NOMO-1 (cell line): ENCODE measurements at regions not wholly inside any gene's neighbourhood (a gene's known extent, or its start where the extent isn't known, plus 50 kb on each side); places are given as distances from the start of the nearest gene placed in this dataset.
"Not testable (repeated sequence)": the region's sequence is repeated elsewhere in the genome, so short reads cannot be mapped to it uniquely, and the experiment has no call there.

ENCODE experiments used
- DNase-seq, 2 experiments: peaks; one replicate each; lab custom pipeline; 2025; ENCODE audit not compliant: unreplicated experiment in 2 of 2; lab: John Stamatoyannopoulos, UW

DNA sequence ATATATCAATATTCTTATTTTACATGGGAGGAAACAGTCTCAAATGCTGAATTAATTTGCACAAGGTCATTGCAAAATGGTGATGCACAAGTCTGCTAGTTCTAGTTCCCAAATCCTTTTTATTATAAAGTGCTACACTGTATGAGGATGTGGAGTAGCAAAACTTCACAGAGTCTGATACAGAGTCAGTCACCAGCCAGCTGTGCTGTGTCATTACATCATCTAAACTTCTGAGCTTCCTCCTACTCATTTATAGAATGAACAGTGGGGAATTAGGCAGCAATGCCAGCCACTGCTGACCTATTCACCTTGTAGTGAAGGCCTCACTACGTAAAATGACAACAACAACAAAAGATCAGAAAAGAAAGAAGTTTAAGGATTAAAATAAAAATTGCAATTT is 357.8 kb downstream of the TMEM167A start:
- DNase-seq: peak; percentile 39 to 75

DNA sequence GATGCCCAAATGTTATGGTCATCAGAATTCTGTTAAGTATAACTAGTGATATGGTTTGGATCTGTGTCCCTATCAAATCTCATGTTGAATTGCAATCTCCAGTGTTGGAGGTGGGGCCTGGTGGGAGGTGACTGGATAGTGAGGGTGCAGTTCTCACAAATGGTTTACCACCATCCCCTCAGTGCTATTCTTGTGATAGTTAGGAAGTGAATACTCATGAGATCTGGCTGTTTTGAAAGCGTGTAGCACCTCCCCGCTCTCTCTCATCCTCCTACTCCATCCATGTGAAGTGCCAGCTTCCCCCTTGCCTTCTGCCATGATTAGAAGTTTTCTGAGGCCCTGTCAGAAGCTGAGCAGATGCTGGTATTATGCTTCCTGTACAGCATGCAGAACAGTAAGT is 359.5 kb downstream of the TMEM167A start:
- DNase-seq: no peak

DNA sequence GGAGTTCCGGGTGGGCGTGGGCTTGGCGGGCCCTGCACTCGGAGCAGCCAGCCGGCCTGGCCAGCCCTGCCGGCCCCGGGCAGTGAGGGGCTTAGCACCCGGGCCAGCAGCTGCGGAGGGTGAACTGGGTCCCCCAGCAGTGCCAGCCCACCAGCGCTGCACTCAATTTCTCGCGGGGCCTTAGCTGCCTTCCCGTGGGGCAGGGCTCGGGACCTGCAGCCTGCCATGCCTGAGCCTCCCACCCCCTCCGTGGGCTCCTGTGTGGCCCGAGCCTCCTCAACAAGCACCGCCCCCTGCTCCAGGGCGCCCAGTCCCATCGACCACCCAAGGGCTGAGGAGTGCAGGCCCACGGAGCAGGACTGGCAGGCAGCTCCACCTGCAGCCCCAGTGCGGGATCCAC is 362.5 kb downstream of the TMEM167A start:
- DNase-seq: not testable (repeated sequence)

DNA sequence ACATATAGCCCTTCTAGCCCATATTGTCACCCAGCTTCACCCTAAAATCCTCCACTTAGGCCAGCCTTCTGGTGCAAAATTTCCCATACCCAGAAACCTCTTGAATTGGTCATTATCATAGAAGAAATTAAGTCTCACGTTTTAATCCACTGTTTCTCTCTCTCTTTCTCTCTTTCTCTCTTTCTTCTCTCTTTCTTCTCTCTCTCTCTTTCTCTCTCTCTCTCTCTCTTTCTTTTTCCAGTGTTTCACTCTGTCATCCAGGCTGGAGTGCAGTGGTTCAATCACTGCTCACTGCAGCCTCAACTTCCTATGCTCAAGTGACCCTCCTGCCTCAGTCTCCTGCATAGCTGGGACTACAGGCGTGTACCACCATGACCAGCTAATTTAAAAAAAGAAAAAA is 363.4 kb downstream of the TMEM167A start:
- DNase-seq: no peak

DNA sequence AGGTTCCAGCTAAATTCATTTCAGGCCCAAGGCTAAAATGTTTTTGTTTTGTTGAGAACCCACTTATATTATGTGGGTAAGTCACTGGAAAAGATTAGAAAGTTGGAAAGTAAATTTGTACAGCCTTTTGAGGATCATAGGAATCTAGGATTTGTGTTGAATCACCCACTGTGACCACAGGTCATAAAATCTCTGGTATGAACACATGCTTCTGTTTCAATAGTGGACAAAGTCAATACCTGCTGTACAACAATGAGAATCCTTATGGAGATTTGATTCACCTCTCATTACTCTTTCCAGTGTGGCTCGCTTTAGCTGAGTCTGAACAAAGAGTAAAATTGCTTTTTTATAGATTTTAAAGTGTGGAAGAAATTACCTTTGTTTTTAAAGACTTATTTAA is 369.5 kb downstream of the TMEM167A start:
- no peak for DNase-seq

DNA sequence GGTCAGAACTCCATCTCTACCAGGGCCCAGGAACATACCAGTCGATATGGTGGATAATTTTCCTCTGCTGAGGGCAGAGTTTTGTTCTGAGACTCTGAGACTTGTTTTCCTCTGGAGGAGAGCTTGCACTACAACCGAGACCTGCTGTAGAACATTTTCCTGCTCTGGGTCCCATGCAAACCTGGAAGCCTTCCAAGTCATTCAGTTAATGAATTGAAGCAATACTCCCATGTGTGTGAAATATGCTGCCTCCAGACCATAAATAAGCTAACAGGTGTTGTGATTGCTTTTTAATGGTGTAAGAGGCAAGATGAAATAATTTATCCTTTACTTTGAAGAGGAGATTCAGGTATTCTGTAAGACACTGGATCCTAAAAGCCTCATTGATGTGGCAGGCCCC is 372.8 kb downstream of the TMEM167A start:
- no peak for DNase-seq

DNA sequence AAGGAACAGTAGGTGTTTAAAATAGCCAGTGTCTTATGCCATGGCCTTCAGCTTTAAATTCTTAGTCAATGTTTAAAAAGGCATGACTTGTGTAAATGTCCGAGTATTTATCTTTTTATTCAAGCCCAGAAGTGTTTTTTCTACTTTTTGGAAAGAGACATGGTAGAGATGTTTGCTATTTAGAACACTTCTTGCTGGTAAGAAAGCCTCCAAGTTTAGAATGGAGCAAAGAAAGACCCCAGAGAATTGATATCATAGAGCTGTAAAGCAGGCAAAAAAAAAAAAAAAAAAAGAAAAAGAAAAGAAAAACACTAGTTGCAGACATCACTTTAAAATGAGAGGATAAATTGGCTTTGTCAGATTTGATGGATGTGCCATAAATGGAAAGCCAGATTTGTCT is 375.1 kb downstream of the TMEM167A start:
- DNase-seq: no peak

DNA sequence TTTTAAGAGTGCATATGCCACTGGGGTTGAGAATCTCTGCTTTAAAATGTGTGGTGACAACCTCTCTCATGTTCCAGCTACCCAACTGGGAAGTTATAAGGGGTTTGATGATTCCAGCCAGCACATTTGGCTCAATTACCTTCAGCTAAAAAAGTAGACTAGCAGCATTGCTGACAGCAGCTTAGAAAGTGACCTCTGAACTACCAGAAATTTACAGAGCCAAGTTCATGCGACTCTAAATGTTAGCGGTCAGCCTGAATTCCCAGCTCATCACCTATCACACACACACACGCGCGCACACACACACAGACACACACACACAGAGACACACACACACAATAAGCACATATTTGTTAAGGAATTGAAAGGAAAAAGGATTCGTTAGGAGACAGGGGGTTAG is 377.5 kb downstream of the TMEM167A start:
- no peak for DNase-seq

DNA sequence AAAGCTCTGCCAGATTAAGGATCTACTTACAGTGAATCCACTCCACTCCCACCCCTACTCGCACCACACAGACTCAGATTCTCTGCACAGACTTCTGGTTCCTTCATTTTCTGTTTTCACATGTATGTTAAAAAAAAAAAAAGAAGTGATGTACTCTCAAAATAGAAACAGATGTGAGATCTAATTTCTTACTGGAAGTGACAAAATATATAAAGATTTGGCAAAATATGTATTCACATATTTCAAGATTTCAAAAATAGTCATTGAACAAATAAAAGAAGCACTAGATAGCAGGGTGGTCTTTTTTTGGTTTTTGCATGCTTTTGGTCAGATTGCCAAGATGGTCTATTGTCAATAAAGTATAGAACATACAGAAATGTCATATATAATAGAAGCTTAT is 379.2 kb downstream of the TMEM167A start:
- no peak for DNase-seq

DNA sequence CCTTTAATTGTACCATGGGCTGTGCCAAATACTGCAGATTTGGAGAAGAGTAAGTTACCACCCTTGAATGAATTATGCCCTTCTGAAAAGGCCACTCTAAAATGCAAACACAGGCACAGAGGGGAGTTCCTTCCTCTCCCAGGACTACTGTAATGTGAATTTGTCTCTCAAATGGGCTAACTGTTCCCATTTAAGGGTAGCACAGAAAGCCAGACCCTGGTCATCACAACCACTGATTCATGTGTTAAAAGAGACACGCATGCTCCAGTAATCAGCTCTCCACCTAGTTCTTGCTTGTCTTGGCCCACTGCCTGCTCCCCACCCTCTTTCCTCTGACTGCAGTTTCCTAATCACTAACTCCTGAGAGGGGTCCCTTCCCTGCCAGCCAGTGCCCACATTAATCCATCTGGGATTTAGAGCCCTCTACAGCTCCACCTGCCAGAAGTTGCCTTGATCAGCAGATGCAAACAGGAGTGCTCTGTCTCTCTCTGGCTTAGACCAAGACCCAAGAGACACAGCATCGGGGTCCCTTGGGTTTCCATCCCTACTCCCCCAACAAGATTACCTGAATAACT is 382.4 kb downstream of the TMEM167A start:
- DNase-seq: no peak

DNA sequence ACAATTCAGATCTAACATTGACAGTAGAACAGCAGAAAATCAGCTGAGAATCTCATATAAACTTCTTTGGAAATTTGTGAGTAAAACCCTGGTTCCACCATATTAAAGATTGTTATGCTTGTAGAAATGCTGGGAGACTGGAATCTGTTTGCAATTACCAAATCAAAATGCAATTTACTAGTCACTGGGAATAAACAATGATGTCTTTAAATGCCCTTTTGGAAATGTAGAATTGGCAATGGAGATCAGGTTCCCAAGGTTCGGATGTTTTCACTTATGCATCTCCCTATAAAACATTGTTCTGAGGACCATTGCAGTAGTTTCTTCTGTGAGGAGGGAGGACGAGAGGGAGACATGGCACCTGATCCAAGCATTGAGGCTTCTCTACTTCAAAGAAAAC is 384.4 kb downstream of the TMEM167A start:
- no peak for DNase-seq

DNA sequence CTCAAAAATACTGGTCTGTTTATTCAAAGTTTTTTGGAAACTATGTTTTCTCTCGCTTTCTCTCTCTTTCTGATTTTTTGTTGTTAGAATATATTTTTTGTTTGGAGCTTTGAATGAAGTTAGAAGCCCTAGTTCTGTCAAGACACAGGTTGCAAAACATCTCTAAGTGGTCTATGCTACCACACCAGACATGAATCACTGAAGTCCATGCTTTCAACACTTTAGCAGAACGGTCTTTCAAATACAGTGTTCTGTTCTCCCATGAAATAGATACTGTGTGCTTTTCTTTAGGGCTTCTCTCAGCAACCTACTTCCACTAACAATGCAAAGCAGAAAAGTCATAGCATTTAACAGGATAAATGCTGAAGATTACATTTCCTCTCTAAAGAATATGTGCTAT is 392.5 kb downstream of the TMEM167A start:
- DNase-seq: peak; percentile 28 to 79

DNA sequence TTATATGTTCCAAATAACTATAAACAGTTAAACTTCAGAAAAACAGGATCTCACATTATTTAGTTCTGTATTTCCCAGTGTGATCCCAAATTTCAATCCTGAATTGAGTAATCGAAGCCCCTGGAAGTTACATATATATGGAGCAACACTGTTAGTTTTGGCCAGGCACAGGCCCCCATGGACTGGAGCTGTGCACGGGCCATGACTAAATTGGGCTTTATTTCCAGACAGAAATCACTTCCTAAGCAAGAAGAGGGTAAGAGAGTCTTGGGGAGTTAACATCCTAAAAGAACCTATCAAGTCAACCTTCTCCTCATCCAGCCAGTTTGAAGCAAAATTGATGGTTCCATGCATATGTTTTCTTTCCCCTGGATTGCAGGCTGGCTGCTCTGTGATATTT is 393.0 kb downstream of the TMEM167A start:
- no peak for DNase-seq

DNA sequence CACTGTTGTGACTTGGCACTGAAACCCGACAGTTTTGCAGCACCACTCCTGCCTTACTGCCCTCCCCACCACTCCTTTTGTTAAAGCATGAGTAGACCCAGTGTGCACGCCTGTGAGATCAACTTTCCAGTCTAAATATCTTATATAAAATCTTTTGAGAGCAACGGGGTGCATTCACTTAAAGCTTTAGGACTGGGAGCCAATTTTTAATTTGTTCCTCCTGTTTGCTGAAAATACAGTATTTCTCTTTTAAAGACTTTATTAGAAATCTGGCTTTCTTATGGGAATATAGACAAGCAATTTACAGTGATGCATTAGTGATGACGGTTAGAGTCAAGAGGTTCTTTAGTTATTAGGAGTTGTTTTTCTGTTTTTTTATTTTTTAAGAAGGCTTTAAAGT is 397.5 kb downstream of the TMEM167A start:
- DNase-seq: no peak

DNA sequence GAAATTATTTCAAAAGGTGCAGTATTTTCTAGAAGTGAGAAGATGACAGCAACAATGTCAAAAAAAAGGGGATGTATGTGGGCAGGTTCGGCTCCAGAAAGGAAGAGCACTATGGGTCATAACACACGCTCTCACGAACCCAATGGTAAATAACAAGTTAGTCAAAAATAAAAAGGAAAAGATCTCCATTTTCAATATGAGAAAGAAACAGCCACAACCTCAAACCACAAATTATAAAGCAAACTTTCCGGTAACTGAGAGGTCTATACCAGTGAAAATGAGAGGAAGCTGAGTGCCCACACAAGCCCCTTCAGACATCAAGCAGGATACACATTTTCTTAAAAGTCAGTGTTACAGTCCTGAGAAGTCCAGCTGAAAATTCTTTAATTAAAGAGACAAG is 398.5 kb upstream of the RPS23 start:
- peak in 1 of 2 experiments; percentile 29 for DNase-seq

DNA sequence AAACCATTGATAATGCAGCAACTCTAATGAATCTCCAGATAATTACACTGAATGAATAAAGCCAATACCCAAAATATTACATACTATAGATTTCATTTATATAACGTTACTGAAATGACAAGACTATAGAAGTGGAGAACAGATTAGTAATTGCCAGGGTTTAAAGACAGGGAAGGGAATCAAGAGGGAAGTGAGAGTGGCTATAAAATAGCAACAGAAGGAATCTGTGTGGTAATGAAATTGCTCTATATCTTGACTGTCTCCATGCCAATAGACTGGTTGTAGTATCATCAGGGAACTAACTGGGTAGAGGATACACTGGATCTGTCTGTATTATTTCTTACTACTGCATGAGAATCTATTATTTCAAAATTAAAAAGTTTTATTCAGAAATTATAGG is 396.5 kb upstream of the RPS23 start:
- peak; percentile 26 to 84 for DNase-seq

DNA sequence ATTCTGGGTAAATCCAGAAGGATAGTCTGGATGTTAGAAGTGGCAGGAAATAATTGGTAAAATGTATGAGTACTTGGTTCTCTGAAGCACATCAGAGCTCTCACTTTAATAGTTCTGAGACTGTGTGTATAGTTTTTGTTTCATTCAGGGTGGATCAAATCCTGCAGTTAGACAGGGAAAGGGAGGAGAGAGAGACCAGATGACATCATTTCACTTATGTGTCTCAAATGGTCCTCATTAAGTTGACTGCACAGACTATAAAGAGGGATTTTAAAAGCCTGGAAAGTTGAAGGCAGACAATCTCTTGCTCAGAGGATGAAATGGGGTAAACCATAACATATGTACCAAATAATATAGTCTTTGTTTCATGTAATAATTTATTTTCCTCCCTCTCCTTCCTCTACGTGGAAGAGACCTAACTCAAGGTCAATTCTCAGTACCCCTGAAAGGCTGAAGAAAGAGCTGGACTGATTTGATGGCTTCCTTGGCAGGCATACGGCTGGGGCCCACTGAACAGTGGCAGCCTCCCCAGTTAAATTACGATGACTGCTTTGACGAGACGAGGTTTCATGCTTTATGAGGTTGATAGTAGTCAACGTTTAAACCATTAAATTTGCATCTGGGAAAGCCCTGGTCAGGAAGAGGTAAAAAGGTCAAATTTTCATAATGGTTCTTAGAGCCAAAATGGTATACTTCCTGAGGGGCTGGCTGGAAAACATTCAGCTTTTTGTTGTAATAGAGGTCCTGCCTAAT is 395.1 kb upstream of the RPS23 start:
- no peak for DNase-seq

DNA sequence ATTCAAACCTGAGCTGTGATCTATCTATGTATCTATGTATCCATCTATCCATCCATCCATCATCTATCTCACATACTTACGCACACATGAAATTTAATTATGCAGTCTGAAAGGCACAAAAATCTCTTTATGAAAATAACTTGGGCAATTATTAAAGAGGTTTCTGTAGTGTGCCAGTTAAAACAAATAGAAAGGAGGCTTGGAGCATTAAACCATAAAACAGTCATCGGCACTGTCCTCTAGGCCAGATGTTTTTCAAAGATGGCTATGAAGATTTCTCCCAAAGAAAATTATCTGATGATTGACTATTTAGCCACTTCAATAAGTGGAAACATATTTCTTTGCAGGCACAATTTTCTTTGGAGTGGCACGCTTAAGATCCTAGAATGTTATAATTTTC is 392.5 kb upstream of the RPS23 start:
- no peak for DNase-seq

DNA sequence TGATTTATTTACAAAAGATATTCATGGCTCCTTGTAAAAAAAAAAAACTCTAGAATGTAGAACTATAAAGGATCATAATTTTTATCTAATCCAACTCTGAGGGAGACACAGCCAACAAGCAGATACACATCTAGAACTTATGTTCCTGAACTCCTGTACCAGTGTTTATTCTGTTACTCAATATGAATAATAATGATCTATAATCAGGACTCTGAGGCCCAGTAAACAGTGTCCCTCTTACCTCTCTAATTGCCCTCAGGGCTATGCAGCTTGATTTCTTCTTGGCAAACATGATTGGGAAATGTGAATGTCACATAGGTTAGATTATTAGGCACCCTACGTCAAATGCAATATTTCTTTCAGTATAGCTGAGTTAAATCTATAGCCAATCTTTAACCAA is 391.6 kb upstream of the RPS23 start:
- no peak for DNase-seq

DNA sequence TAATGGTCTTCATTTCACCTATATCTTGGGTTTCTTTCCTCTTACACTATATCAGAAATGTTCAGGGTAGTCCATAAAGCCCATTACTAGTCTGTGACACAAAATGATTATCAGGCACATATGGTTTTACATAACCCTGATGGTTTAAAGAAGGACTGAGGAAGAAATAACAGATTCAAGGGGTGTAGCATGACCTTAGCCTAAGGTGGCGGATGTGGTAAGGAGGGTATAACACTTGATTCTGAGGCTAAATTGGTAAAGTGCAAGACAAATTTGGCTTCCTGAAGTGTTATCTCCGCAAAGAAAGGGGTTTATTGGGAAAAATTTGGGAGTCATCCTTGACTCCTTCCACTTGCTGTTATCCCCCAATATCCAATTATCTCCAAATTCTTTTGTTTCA is 388.2 kb upstream of the RPS23 start:
- DNase-seq: no peak

DNA sequence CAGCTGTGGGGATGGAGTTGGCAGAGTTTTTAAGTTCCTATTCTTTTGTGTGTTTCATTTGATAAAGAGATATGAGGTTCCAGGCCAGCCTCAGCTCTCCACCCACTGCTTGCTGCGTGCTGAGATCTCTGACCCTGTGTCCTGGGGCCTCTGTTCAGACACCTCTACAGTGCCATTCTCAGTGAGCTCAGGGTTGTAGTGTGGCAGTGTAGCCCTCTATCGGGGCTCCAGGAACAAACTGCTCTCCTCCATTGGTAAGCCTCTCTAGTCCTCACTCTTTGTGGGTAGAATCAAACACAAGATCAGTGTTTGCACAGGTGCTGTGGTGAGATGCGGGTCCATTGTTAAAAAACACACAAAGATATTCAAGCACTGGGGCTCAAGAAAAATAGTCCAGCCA is 386.6 kb upstream of the RPS23 start:
- no peak for DNase-seq

DNA sequence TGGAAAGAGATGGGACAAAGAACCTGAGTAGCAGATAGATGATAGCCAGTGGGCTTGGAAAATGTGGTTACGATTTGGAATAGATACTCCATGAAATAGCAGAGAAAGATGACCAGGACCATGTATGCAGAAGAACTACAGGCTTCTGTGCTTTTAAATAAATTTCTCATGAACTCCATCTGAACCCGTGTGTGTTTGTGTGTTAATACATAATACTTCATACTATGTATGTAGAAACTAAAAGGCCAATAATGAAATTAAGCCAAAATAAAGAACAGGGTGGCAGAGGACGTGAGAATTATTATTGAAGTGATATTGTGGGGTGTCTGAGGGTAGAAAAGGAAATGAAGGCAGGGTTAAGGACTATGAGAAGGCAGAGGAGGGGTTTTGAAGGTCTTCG is 385.1 kb upstream of the RPS23 start:
- no peak for DNase-seq

DNA sequence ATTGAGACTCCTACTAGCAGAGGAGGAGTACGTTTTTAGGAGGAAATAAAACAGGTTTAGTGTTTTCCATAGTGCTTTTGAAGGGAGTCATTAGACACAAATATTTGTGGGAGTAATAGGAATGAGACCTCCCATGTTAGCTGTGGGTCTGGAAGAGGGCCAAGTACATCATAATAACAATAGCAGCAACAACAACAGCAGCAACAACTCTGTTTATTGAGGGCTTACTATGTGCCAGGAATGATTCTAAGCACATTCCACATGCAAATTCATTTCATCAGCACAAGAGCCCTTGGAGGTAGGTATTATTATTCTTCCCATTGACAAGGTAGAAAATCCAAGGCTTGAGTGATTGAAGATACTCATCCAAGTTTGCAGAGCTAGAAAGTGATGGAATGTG is 384.2 kb upstream of the RPS23 start:
- no peak for DNase-seq
